Breast epithelium (tissue), 4 donors: ENCODE measurements at regions not wholly inside any gene's neighbourhood (a gene's known extent, or its start where the extent isn't known, plus 50 kb on each side); places are given as distances from the start of the nearest gene placed in this dataset.

ENCODE experiments used
- DNase-seq, 2 donors: peaks; one replicate each; pipeline ENCODE4 v3.0.0-alpha.2; 2019; ENCODE audit warnings: low spot score in 2 of 2
- H3K27ac ChIP-seq, 2 donors: fragments of 200-600 bp; sonication (generic) in 1 of 2; one replicate each; pipeline ENCODE4 v1.5.1; 2016 to 2019; ENCODE audit warnings: mild to moderate bottlenecking in 1 of 2
- H3K27me3 ChIP-seq, 2 donors: fragments of 200-600 bp; sonication (generic) in 1 of 2; one replicate each; pipeline versions ENCODE4 v1.5.1 to v1.6.0; 2017 to 2019; ENCODE audit warnings: control low read depth in 1 of 2, mild to moderate bottlenecking in 1 of 2
- H3K36me3 ChIP-seq: fragments of 200-600 bp; one replicate; pipeline ENCODE4 v1.5.1; 2019
- H3K4me1 ChIP-seq, 2 donors: fragments of 200-600 bp; sonication (generic); one replicate each; pipeline ENCODE4 v1.5.1; 2016 to 2019; ENCODE audit warnings: control low read depth in 1 of 2
- H3K4me3 ChIP-seq, 3 donors: fragments of 200-600 bp; sonication (generic); 1 replicate in 2 of 3; 2 replicates in 1 of 3; pipeline ENCODE4 v1.5.1; 2016 to 2019; ENCODE audit warnings: mild to moderate bottlenecking in 3 of 3, moderate library complexity in 2 of 3
- H3K9me3 ChIP-seq, 2 donors: fragments of 200-600 bp; sonication (generic) in 1 of 2; one replicate each; pipeline ENCODE4 v1.5.1; 2016 to 2019; ENCODE audit warnings: control low read depth in 1 of 2
- CTCF ChIP-seq, 3 donors: fragments of 450-650 bp; IDR thresholded peaks; one replicate each; pipeline ENCODE4 v1.5.1; 2016 to 2017; ENCODE audit warnings: antibody characterized with exemption in 3 of 3, mild to moderate bottlenecking in 3 of 3, moderate library complexity in 3 of 3
- POLR2A ChIP-seq: fragments of 450-650 bp; IDR thresholded peaks from one replicate; pipeline ENCODE4 v1.6.1; 2016; ENCODE audit warnings: antibody characterized with exemption, mild to moderate bottlenecking, moderate library complexity
- POLR2AphosphoS5 ChIP-seq, 3 donors: sonication (generic); formaldehyde crosslinking; IDR thresholded peaks; one replicate each; pipeline ENCODE4 v1.6.1; 2017; ENCODE audit warnings: antibody characterized with exemption in 3 of 3
- intact Hi-C: fragments of 100-400 bp; cut with DNase I; formaldehyde crosslinking; loops from one replicate; pipeline ENCODE4 v1.15.1; 2023; ENCODE audit warnings: low total_unique reads

GRCh38 chr2:8447610-8448221, 234.1 kb upstream of the ID2 start:
- intact Hi-C loops, result no loop called here
- DNase-seq, result no peak
- no peak overlapping the region for H3K27ac ChIP-seq
- no peaks in the 10 kb centered on the region for H3K4me1 ChIP-seq
- H3K9me3 ChIP-seq, result no peaks in the 10 kb centered on the region
- no peak for TF ChIP-seq POLR2A
- TF ChIP-seq POLR2AphosphoS5 (IDR thresholded peaks at IDR 0.05), result no peak
- no peak for TF ChIP-seq CTCF (IDR thresholded peaks at IDR 0.05)
- no peaks in the 10 kb centered on the region for H3K27me3 ChIP-seq
- no peaks in the 10 kb centered on the region for H3K36me3 ChIP-seq
- H3K4me3 ChIP-seq, result no peak overlapping the region

- H3K4me3 ChIP-seq, result no peak overlapping the region
- TF ChIP-seq POLR2AphosphoS5 (IDR thresholded peaks at IDR 0.05) (no peak), CTCF (IDR thresholded peaks at IDR 0.05) (no peak), POLR2A (no peak)
- intact Hi-C loops, result no loop called here
- H3K9me3 ChIP-seq, result no peaks in the 10 kb centered on the region
- no peaks in the 10 kb centered on the region for H3K27me3 ChIP-seq
- no peak for DNase-seq
- H3K36me3 ChIP-seq, result no peaks in the 10 kb centered on the region
- H3K27ac ChIP-seq, result no peak overlapping the region
- no peaks in the 10 kb centered on the region for H3K4me1 ChIP-seq
These were observed 232.9 kb upstream of the ID2 start for GRCh38 chr2:8448824-8449556.

DNA sequence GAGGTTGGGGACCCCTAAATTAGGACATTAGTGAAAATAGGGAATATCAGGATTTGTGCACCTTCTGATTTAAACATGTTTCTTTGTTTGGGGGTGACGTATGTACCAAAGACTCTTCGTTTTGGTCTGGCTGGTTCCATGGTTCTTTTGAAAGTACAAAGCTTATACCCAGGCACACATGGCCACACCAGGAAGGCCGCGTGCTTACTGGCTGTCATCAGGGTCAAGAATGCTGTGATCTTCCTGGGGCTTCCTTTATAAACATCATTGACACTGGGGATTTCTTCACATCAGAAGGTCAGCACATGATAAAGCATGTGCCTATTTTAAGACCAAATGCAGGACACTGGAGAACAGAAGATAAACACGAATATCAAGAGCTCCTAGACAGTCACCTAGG, 230.6 kb upstream of the ID2 start:
- TF ChIP-seq POLR2AphosphoS5 (IDR thresholded peaks at IDR 0.05) (no peak), CTCF (IDR thresholded peaks at IDR 0.05) (no peak), POLR2A (no peak)
- no peaks in the 10 kb centered on the region for H3K36me3 ChIP-seq

DNA sequence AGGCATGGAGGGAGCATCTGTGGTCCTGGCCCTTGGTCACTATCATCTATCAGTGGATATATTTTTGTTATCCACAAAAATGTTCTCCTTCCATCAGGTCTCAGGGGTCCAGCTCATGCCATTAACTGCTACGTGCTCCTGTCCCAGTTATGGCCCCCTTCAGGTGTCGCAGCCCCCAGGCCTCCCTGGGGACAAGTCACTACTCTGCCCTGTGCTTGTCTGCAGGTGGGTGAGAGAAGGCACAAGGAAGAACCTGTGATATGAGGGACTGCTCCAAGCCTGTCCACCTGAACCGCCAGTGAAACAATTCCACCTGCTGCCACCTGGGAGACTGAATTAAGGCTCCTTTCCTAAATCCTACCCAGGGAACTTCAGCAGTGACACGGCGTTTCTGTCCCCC, 229.6 kb upstream of the ID2 start:
- intact Hi-C loops, result no loop called here
- TF ChIP-seq CTCF (IDR thresholded peaks at IDR 0.05), result no peak
- peaks cover 0 to 5% of the 10 kb centered on the region in 2 donors for H3K27me3 ChIP-seq
- H3K27ac ChIP-seq, result no peak overlapping the region
- H3K9me3 ChIP-seq, result no peaks in the 10 kb centered on the region
- no peak overlapping the region for H3K4me3 ChIP-seq
- no peaks in the 10 kb centered on the region for H3K4me1 ChIP-seq
- no peaks in the 10 kb centered on the region for H3K36me3 ChIP-seq
- DNase-seq, result no peak

More for the DNA sequence above, 230.6 kb upstream of the ID2 start:
- Histone ChIP-seq H3K4me1 (no peaks in the 10 kb centered on the region), H3K9me3 (no peaks in the 10 kb centered on the region), H3K27ac (no peak overlapping the region), H3K27me3 (no peaks in the 10 kb centered on the region), H3K4me3 (no peak overlapping the region)
- intact Hi-C loops, result no loop called here
- DNase-seq, result no peak

GRCh38 chr2:8452979-8453903, 228.6 kb upstream of the ID2 start:
- Histone ChIP-seq H3K36me3 (no peaks in the 10 kb centered on the region), H3K27ac (no peak overlapping the region), H3K9me3 (no peaks in the 10 kb centered on the region), H3K27me3 (peaks cover 0 to 5% of the 10 kb centered on the region in 2 donors), H3K4me1 (no peaks in the 10 kb centered on the region), H3K4me3 (no peak overlapping the region)
- intact Hi-C loops, result no loop called here
- TF ChIP-seq POLR2A, result no peak
- TF ChIP-seq CTCF (IDR thresholded peaks at IDR 0.05), result no peak
- TF ChIP-seq POLR2AphosphoS5 (IDR thresholded peaks at IDR 0.05), result no peak
- DNase-seq, result no peak
